Transverse colon (tissue), 4 donors: ENCODE measurements at regions not wholly inside any gene's neighbourhood (a gene's known extent, or its start where the extent isn't known, plus 50 kb on each side); places are given as distances from the start of the nearest gene placed in this dataset.

Experiments
- DNase-seq: peaks from one replicate; pipeline ENCODE4 v3.0.0-alpha.2; 2019
- H3K27ac ChIP-seq, 4 donors: fragments of 200-600 bp; sonication (generic); 2 replicates each; pipeline ENCODE4 v1.5.1; 2016 to 2018; ENCODE audit warnings: inconsistent platforms in 4 of 4
- H3K27me3 ChIP-seq: fragments of 200-600 bp; sonication (generic); 2 replicates; pipeline ENCODE4 v1.5.1; 2017; ENCODE audit warnings: inconsistent platforms
- H3K36me3 ChIP-seq, 4 donors: fragments of 200-600 bp; sonication (generic); 2 replicates each; pipeline ENCODE4 v1.5.1; 2017 to 2019; ENCODE audit warnings: inconsistent platforms in 4 of 4
- H3K4me1 ChIP-seq, 4 donors: fragments of 200-600 bp; sonication (generic); 2 replicates each; pipeline ENCODE4 v1.5.1; 2017 to 2020; ENCODE audit warnings: inconsistent platforms in 4 of 4
- H3K4me3 ChIP-seq, 4 donors: fragments of 200-600 bp; sonication (generic); 1 replicate in 1 of 4; 2 replicates in 3 of 4; pipeline versions ENCODE4 v1.5.1 to v1.6.1; 2017 to 2019; ENCODE audit warnings: inconsistent platforms in 4 of 4
- H3K9me3 ChIP-seq, 2 donors: fragments of 200-600 bp; sonication (generic); 2 replicates each; pipeline ENCODE4 v1.5.1; 2017 to 2019; ENCODE audit warnings: inconsistent platforms in 2 of 2
- EP300 ChIP-seq: sonication (generic); formaldehyde crosslinking; IDR thresholded peaks from one replicate; pipeline ENCODE4 v1.6.1; 2017; ENCODE audit warnings: antibody characterized with exemption, low read depth
- POLR2A ChIP-seq: fragments of 450-650 bp; IDR thresholded peaks from one replicate; pipeline ENCODE4 v1.6.1; 2016; ENCODE audit warnings: antibody characterized with exemption, mild to moderate bottlenecking, moderate library complexity
- POLR2AphosphoS5 ChIP-seq, 3 donors: sonication (generic); formaldehyde crosslinking; IDR thresholded peaks; one replicate each; pipeline ENCODE4 v1.6.1; 2016; ENCODE audit warnings: antibody characterized with exemption in 3 of 3
- WGBS, 2 donors: methylation state at CpG; one replicate each; pipeline ENCODE4 v1.1.5; 2018; ENCODE audit warnings: low coverage in 1 of 2; 5-methylcytosine and 5-hydroxymethylcytosine counted together
- in situ Hi-C, 4 donors: fragments of 200-750 bp; cut with MboI; loops; one replicate each; pipeline versions ENCODE4 v1.15.0 to v1.15.1; 2017; ENCODE audit warnings: low sequenced_read_pairs in 3 of 4, low pct_ligation_motif_present in 1 of 4, low pct_unique_long_range_greater_than_20kb in 1 of 4
- intact Hi-C: fragments of 100-400 bp; cut with DNase I; formaldehyde crosslinking; loops from one replicate; pipeline ENCODE4 v1.15.1; 2023; ENCODE audit warnings: low total_unique reads
- TF ChIP-seq, protein P1 (sequence below), 5 experiments: fragments of 200-600 bp in 3 of 5; fragments of 450-650 bp in 2 of 5; sonication (generic) in 3 of 5; IDR thresholded peaks; 1 replicate in 2 of 5; 2 replicates in 3 of 5; pipeline ENCODE4 v1.5.1; 2016 to 2017; ENCODE audit warnings: antibody characterized with exemption in 5 of 5, inconsistent platforms in 3 of 5, mild to moderate bottlenecking in 2 of 5, moderate library complexity in 1 of 5

GRCh38 chr6:15796130-15796771, 133.4 kb upstream of the DTNBP1 start:
- Histone ChIP-seq H3K27me3 (no peaks in the 10 kb centered on the region), H3K4me3 (no peak overlapping the region), H3K36me3 (no peaks in the 10 kb centered on the region), H3K4me1 (peaks cover 0 to 5% (median 2%) of the 10 kb centered on the region in 4 donors), H3K9me3 (no peaks in the 10 kb centered on the region), H3K27ac (no peak overlapping the region)
- TF ChIP-seq POLR2AphosphoS5 (IDR thresholded peaks at IDR 0.05) (no peak), EP300 (no peak), POLR2A (no peak)
- TF ChIP-seq, protein P1, sequence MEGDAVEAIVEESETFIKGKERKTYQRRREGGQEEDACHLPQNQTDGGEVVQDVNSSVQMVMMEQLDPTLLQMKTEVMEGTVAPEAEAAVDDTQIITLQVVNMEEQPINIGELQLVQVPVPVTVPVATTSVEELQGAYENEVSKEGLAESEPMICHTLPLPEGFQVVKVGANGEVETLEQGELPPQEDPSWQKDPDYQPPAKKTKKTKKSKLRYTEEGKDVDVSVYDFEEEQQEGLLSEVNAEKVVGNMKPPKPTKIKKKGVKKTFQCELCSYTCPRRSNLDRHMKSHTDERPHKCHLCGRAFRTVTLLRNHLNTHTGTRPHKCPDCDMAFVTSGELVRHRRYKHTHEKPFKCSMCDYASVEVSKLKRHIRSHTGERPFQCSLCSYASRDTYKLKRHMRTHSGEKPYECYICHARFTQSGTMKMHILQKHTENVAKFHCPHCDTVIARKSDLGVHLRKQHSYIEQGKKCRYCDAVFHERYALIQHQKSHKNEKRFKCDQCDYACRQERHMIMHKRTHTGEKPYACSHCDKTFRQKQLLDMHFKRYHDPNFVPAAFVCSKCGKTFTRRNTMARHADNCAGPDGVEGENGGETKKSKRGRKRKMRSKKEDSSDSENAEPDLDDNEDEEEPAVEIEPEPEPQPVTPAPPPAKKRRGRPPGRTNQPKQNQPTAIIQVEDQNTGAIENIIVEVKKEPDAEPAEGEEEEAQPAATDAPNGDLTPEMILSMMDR (IDR thresholded peaks at IDR 0.05): no peak
- DNase-seq: no peak
- intact Hi-C loops: no loop called here
- WGBS, 2 donors: 86 to 93% methylated on average over 7 of the region's 7 CpGs
- in situ Hi-C loops: no loop called here

- Histone ChIP-seq H3K27ac (no peak overlapping the region), H3K27me3 (no peaks in the 10 kb centered on the region), H3K9me3 (no peaks in the 10 kb centered on the region), H3K4me1 (peaks cover 0 to 10% (median 3%) of the 10 kb centered on the region in 4 donors), H3K4me3 (no peak overlapping the region), H3K36me3 (no peaks in the 10 kb centered on the region)
- in situ Hi-C loops (no loop called here), intact Hi-C loops (no loop called here)
- no peak for DNase-seq
- TF ChIP-seq EP300 (no peak), POLR2A (no peak), POLR2AphosphoS5 (IDR thresholded peaks at IDR 0.05) (no peak)
- TF ChIP-seq, protein P1 (IDR thresholded peaks at IDR 0.05): no peak
Measured at GRCh38 chr6:15793826-15794225, 131.0 kb upstream of the DTNBP1 start.

GRCh38 chr6:15793288-15793687, 130.5 kb upstream of the DTNBP1 start:
- in situ Hi-C loops: no loop called here
- intact Hi-C loops: no loop called here
- H3K27me3 ChIP-seq: no peaks in the 10 kb centered on the region
- WGBS, 2 donors: 43 to 50% methylated on average over 2 to 4 of the region's 4 CpGs
- no peak overlapping the region for H3K27ac ChIP-seq
- TF ChIP-seq POLR2AphosphoS5 (IDR thresholded peaks at IDR 0.05): no peak
- no peak for TF ChIP-seq EP300
- TF ChIP-seq, protein P1 (IDR thresholded peaks at IDR 0.05): no peak
- TF ChIP-seq POLR2A: no peak
- peaks cover 0 to 10% (median 3%) of the 10 kb centered on the region in 4 donors for H3K4me1 ChIP-seq
- no peak for DNase-seq
- no peaks in the 10 kb centered on the region for H3K36me3 ChIP-seq
- no peaks in the 10 kb centered on the region for H3K9me3 ChIP-seq
- no peak overlapping the region for H3K4me3 ChIP-seq

DNA sequence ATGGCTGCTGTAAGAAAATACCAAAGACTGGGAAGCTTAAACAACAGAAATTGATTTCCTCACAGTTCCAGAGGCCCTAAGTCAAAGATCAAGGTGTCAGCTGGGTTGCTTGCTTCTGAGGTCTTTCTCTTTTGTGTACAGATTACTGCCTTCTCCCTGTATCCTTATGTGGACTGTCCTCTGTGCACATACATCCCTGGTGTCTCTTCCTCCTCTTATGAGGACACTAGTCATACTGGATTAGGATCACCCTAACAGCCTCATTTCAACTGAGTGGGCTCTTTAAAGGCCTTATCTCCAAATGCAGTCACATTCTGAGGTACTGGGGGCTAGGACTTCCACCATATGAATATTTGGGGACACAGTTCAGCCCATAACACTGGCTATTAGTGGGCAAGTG, 130.0 kb upstream of the DTNBP1 start:
- DNase-seq: no peak
- in situ Hi-C loops (no loop called here), intact Hi-C loops (no loop called here)
- no peaks in the 10 kb centered on the region for H3K27me3 ChIP-seq
- H3K27ac ChIP-seq: no peak overlapping the region
- no peak overlapping the region for H3K4me3 ChIP-seq
- TF ChIP-seq POLR2A (no peak), EP300 (no peak), POLR2AphosphoS5 (IDR thresholded peaks at IDR 0.05) (no peak)
- TF ChIP-seq, protein P1 (IDR thresholded peaks at IDR 0.05): no peak
- peaks cover 0 to 10% (median 3%) of the 10 kb centered on the region in 4 donors for H3K4me1 ChIP-seq
- H3K9me3 ChIP-seq: no peaks in the 10 kb centered on the region
- no peaks in the 10 kb centered on the region for H3K36me3 ChIP-seq
